H9 (cell line): ENCODE measurements at regions not wholly inside any gene's neighbourhood (a gene's known extent, or its start where the extent isn't known, plus 50 kb on each side); places are given as distances from the start of the nearest gene placed in this dataset.

Source experiments
- DNase-seq: peaks from one replicate; pipeline ENCODE4 v3.0.0-alpha.2; 2017
- H2AFZ ChIP-seq: one replicate; pipeline ENCODE4 v1.6.1; 2013; ENCODE audit warnings: mild to moderate bottlenecking, low read length, control low read depth, moderate library complexity
- H2AK5ac ChIP-seq: 2 replicates; pipeline ENCODE4 v1.6.1; 2013; ENCODE audit warnings: low read length, control low read depth, mixed read lengths; ENCODE audit not compliant: insufficient read length
- H2BK120ac ChIP-seq: one replicate; pipeline ENCODE4 v1.6.1; 2013; ENCODE audit warnings: low read depth, mild to moderate bottlenecking, low read length, control low read depth, inconsistent platforms; ENCODE audit not compliant: poor library complexity, severe bottlenecking
- H2BK12ac ChIP-seq: 2 replicates; pipeline ENCODE4 v1.6.1; 2013; ENCODE audit warnings: low read length, control low read depth, mixed read lengths, low read depth; ENCODE audit not compliant: insufficient read length
- H2BK15ac ChIP-seq: 2 replicates; pipeline ENCODE4 v1.6.1; 2013; ENCODE audit warnings: low read depth, low read length, control low read depth
- H2BK20ac ChIP-seq: one replicate; pipeline ENCODE4 v1.6.1; 2013; ENCODE audit warnings: low read depth, mild to moderate bottlenecking, low read length, control low read depth, inconsistent platforms; ENCODE audit not compliant: poor library complexity, severe bottlenecking
- H2BK5ac ChIP-seq: 2 replicates; pipeline ENCODE4 v1.6.1; 2013; ENCODE audit warnings: low read length, control low read depth, mixed read lengths; ENCODE audit not compliant: insufficient read length
- H3K14ac ChIP-seq: 2 replicates; pipeline ENCODE4 v1.6.1; 2013; ENCODE audit warnings: low read length, control low read depth; ENCODE audit not compliant: insufficient read depth
- H3K18ac ChIP-seq: 2 replicates; pipeline ENCODE4 v1.6.1; 2013; ENCODE audit warnings: low read depth, mild to moderate bottlenecking, mixed read lengths, low read length, control low read depth; ENCODE audit not compliant: insufficient read length
- H3K23ac ChIP-seq: 2 replicates; pipeline ENCODE4 v1.6.1; 2013; ENCODE audit warnings: low read length, control low read depth, mixed read lengths, low read depth; ENCODE audit not compliant: insufficient read length
- H3K23me2 ChIP-seq: 2 replicates; pipeline ENCODE4 v1.6.1; 2013; ENCODE audit warnings: low read depth, mild to moderate bottlenecking, mixed read lengths, low read length, control low read depth; ENCODE audit not compliant: insufficient read length, poor library complexity, severe bottlenecking
- H3K27ac ChIP-seq: 2 replicates; pipeline ENCODE4 v1.5.1; 2013; ENCODE audit warnings: low read length, control low read depth, mixed read lengths, low read depth; ENCODE audit not compliant: insufficient read length
- H3K27me3 ChIP-seq: 2 replicates; pipeline ENCODE4 v1.6.1; 2013; ENCODE audit warnings: low read length, control low read depth, inconsistent platforms; ENCODE audit not compliant: insufficient read depth
- H3K4ac ChIP-seq: 2 replicates; pipeline ENCODE4 v1.6.1; 2013; ENCODE audit warnings: low read depth, mild to moderate bottlenecking, control low read depth, inconsistent platforms, low read length, moderate library complexity
- H3K4me1 ChIP-seq: 2 replicates; pipeline ENCODE4 v1.6.1; 2013; ENCODE audit warnings: low read length, control low read depth, inconsistent platforms; ENCODE audit not compliant: insufficient read depth
- H3K4me2 ChIP-seq: 2 replicates; pipeline ENCODE4 v1.6.1; 2013; ENCODE audit warnings: low read length, control low read depth, mixed read lengths; ENCODE audit not compliant: insufficient read length, insufficient read depth
- H3K56ac ChIP-seq: 2 replicates; pipeline ENCODE4 v1.6.1; 2013; ENCODE audit warnings: low read depth, mild to moderate bottlenecking, mixed read lengths, low read length, control low read depth; ENCODE audit not compliant: insufficient read length
- H3K79me1 ChIP-seq: 2 replicates; pipeline ENCODE4 v1.6.1; 2013; ENCODE audit warnings: low read depth, mild to moderate bottlenecking, moderate library complexity, low read length, control low read depth, inconsistent platforms; ENCODE audit not compliant: insufficient read depth, poor library complexity, severe bottlenecking
- H3K79me2 ChIP-seq: 2 replicates; pipeline ENCODE4 v1.6.1; 2013; ENCODE audit warnings: low read length, control low read depth, inconsistent platforms; ENCODE audit not compliant: insufficient read depth
- H3K9ac ChIP-seq: 2 replicates; pipeline ENCODE4 v1.6.1; 2013; ENCODE audit warnings: low read length, control low read depth, mixed read lengths; ENCODE audit not compliant: insufficient read length; ENCODE audit errors: extremely low read depth
- H3K9me3 ChIP-seq: one replicate; pipeline ENCODE4 v1.6.1; 2013; ENCODE audit warnings: low read depth, low read length, inconsistent platforms; ENCODE audit not compliant: control insufficient read depth
- H3T11ph ChIP-seq: one replicate; pipeline ENCODE4 v1.6.1; 2013; ENCODE audit warnings: mild to moderate bottlenecking, low read length, control low read depth, inconsistent platforms
- H4K20me1 ChIP-seq: one replicate; pipeline ENCODE4 v1.6.1; 2013; ENCODE audit not compliant: control insufficient read depth, insufficient read length, insufficient read depth
- H4K5ac ChIP-seq: 2 replicates; pipeline ENCODE4 v1.6.1; 2013; ENCODE audit warnings: low read depth, mild to moderate bottlenecking, mixed read lengths, low read length, control low read depth; ENCODE audit not compliant: insufficient read length
- H4K8ac ChIP-seq: replicated peaks from 2 replicates; pipeline ENCODE4 v1.6.1; 2013; ENCODE audit warnings: low read length, control low read depth, mixed read lengths, low read depth; ENCODE audit not compliant: insufficient read length
- H4K91ac ChIP-seq: 2 replicates; pipeline ENCODE4 v1.6.1; 2013; ENCODE audit warnings: low read depth, mild to moderate bottlenecking, moderate library complexity, mixed read lengths, low read length, control low read depth; ENCODE audit not compliant: insufficient read length
- H3K27ac Mint-ChIP-seq, 3 experiments: 2 replicates in 2 of 3; 3 replicates in 1 of 3; pipeline ENCODE4 v1.8.0; 2020 to 2021; ENCODE audit warnings: mixed read lengths in 3 of 3, mild to moderate bottlenecking in 1 of 3, moderate library complexity in 1 of 3
- H3K27me3 Mint-ChIP-seq: 2 replicates; pipeline ENCODE4 v1.8.0; 2021; ENCODE audit warnings: low read depth, mild to moderate bottlenecking, moderate library complexity, mixed read lengths
- H3K36me3 Mint-ChIP-seq, 3 experiments: 2 replicates in 2 of 3; 3 replicates in 1 of 3; pipeline ENCODE4 v1.8.0; 2020 to 2021; ENCODE audit warnings: low read depth in 3 of 3, mixed read lengths in 3 of 3; ENCODE audit not compliant: insufficient read depth in 1 of 3
- H3K4me1 Mint-ChIP-seq, 2 experiments: 2 replicates each; pipeline ENCODE4 v1.8.0; 2020; ENCODE audit warnings: mixed read lengths in 2 of 2
- H3K4me3 Mint-ChIP-seq, 2 experiments: 2 replicates in 1 of 2; 3 replicates in 1 of 2; pipeline ENCODE4 v1.8.0; 2020 to 2021; ENCODE audit warnings: mild to moderate bottlenecking in 2 of 2, mixed read lengths in 2 of 2, moderate library complexity in 1 of 2
- H3K9me3 Mint-ChIP-seq, 2 experiments: 2 replicates in 1 of 2; 3 replicates in 1 of 2; pipeline ENCODE4 v1.8.0; 2020; ENCODE audit warnings: mild to moderate bottlenecking in 2 of 2, mixed read lengths in 2 of 2, moderate library complexity in 1 of 2
- CTCF ChIP-seq: fragments of 200-600 bp; sonication (generic); conservative IDR thresholded peaks from 3 replicates; pipeline ENCODE4 v1.8.0; 2021; ENCODE audit warnings: antibody characterized with exemption, mild to moderate bottlenecking
- WGBS: extraction: QIAGEN DNeasy Blood & Tissue Kit; methylation state at CpG from one replicate; pipeline ENCODE4 v1.1.7; 2013; ENCODE audit warnings: missing lambda C conversion rate, low lambda C conversion rate, mixed read lengths; ENCODE audit not compliant: insufficient read length; ENCODE audit errors: extremely low coverage; 5-methylcytosine and 5-hydroxymethylcytosine counted together

DNA sequence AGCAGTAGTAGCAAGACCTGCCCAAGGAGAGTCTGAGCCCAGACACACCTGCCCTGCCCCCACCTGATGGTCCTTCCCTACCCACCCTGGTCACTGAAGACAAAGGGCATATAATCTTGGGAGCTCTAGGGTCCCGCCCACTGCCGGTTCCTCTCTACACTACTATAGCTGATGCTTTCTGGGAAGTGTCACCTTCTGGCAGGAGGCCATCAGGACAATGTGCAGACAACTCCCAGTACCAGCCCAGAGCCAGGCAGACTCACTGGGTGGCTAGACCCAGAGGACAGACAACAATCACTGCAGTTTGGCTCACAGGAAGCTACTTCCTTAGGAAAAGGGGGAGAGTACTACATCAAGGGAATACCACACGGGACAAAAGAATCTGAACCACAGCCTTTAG, 312.7 kb downstream of the SPRY1 start:
- H3K4me1 ChIP-seq: no peaks in the 10 kb centered on the region
- no peaks in the 10 kb centered on the region for H3K79me2 ChIP-seq
- Mint-ChIP-seq H3K4me1 (peaks cover 4 to 10% of the 10 kb centered on the region in 2 experiments; a peak in 2 of 4 replicates), H3K36me3 (peaks cover 20 to 22% (median 22%) of the 10 kb centered on the region in 3 experiments), H3K27me3 (peaks cover 3% of the 10 kb centered on the region; the same call in 1 of the 2 replicates), H3K27ac (peak overlapping the region in 1 of 3 experiments; percentile 42; a peak in 1 of 7 replicates), H3K9me3 (peaks cover 25 to 35% of the 10 kb centered on the region in 2 experiments), H3K4me3 (no peak overlapping the region)
- H4K20me1 ChIP-seq: peaks cover 3% of the 10 kb centered on the region
- no peak overlapping the region for H3K14ac ChIP-seq
- H3K56ac ChIP-seq: no peak overlapping the region
- H2AFZ ChIP-seq: no peak overlapping the region
- no peak overlapping the region for H4K8ac ChIP-seq
- H3K79me1 ChIP-seq: no peaks in the 10 kb centered on the region
- H4K91ac ChIP-seq: no peak overlapping the region
- H3K23ac ChIP-seq: no peak overlapping the region
- H2BK15ac ChIP-seq: no peak overlapping the region
- no peak overlapping the region for H3K4ac ChIP-seq
- H2AK5ac ChIP-seq: no peak overlapping the region
- H2BK5ac ChIP-seq: no peak overlapping the region
- H3K27me3 ChIP-seq: no peaks in the 10 kb centered on the region
- no peak overlapping the region for H2BK20ac ChIP-seq
- H3K18ac ChIP-seq: no peak overlapping the region
- WGBS: no CpG with 5 or more reads among the region's 3 CpGs
- no peaks in the 10 kb centered on the region for H3K9me3 ChIP-seq
- H3T11ph ChIP-seq: no peak overlapping the region
- H2BK12ac ChIP-seq: no peak overlapping the region
- H2BK120ac ChIP-seq: no peak overlapping the region
- no peaks in the 10 kb centered on the region for H3K23me2 ChIP-seq
- no peak overlapping the region for H3K27ac ChIP-seq
- H4K5ac ChIP-seq: no peak overlapping the region
- H3K4me2 ChIP-seq: no peak overlapping the region
- H3K9ac ChIP-seq: no peak overlapping the region
- DNase-seq: no peak
- no peak for TF ChIP-seq CTCF
